Trophoblast cell (in vitro differentiated cells and primary cell): ENCODE measurements at regions not wholly inside any gene's neighbourhood (a gene's known extent, or its start where the extent isn't known, plus 50 kb on each side); places are given as distances from the start of the nearest gene placed in this dataset.

Source experiments
- DNase-seq, 2 donors: peaks; one replicate each; pipeline ENCODE4 v3.0.0-alpha.2; 2016
- H2AFZ ChIP-seq: 2 replicates; pipeline ENCODE4 v1.6.1; 2013; ENCODE audit warnings: low read length, moderate library complexity, mild to moderate bottlenecking; ENCODE audit not compliant: insufficient read depth, poor library complexity
- H2AK5ac ChIP-seq: 2 replicates; pipeline ENCODE4 v1.6.1; 2013; ENCODE audit warnings: mild to moderate bottlenecking, low read length
- H2BK120ac ChIP-seq: 2 replicates; pipeline ENCODE4 v1.6.1; 2013; ENCODE audit warnings: low read length, mild to moderate bottlenecking, moderate library complexity; ENCODE audit not compliant: insufficient read depth, poor library complexity
- H2BK12ac ChIP-seq: 2 replicates; pipeline ENCODE4 v1.6.1; 2013; ENCODE audit warnings: mild to moderate bottlenecking, low read length, moderate library complexity
- H2BK5ac ChIP-seq: 2 replicates; pipeline ENCODE4 v1.6.1; 2013; ENCODE audit warnings: low read length, low read depth, moderate library complexity, mild to moderate bottlenecking; ENCODE audit not compliant: poor library complexity
- H3K14ac ChIP-seq: 2 replicates; pipeline ENCODE4 v1.6.1; 2013; ENCODE audit warnings: mild to moderate bottlenecking, low read length
- H3K18ac ChIP-seq: 2 replicates; pipeline ENCODE4 v1.6.1; 2013; ENCODE audit warnings: mild to moderate bottlenecking, low read length
- H3K23ac ChIP-seq: 2 replicates; pipeline ENCODE4 v1.6.1; 2013; ENCODE audit warnings: low read length
- H3K27ac ChIP-seq: 2 replicates; pipeline ENCODE4 v1.5.1; 2013; ENCODE audit warnings: low read depth, mild to moderate bottlenecking, inconsistent platforms, low read length, moderate library complexity
- H3K27me3 ChIP-seq: 2 replicates; pipeline ENCODE4 v1.6.1; 2013; ENCODE audit warnings: inconsistent platforms, mild to moderate bottlenecking, low read length, moderate library complexity; ENCODE audit not compliant: insufficient read depth
- H3K36me3 ChIP-seq, 2 experiments: 1 replicate in 1 of 2; 2 replicates in 1 of 2; pipeline ENCODE4 v1.6.1; 2013; ENCODE audit warnings: low read length in 2 of 2, mild to moderate bottlenecking in 2 of 2, moderate library complexity in 1 of 2; ENCODE audit not compliant: insufficient read depth in 2 of 2, control insufficient read depth in 1 of 2
- H3K4ac ChIP-seq: 2 replicates; pipeline ENCODE4 v1.6.1; 2013; ENCODE audit warnings: low read depth, mild to moderate bottlenecking, low read length, moderate library complexity
- H3K4me1 ChIP-seq, 2 experiments: 1 replicate in 1 of 2; 2 replicates in 1 of 2; pipeline ENCODE4 v1.6.1; 2013; ENCODE audit warnings: low read length in 2 of 2, mild to moderate bottlenecking in 2 of 2, moderate library complexity in 1 of 2; ENCODE audit not compliant: insufficient read depth in 2 of 2, control insufficient read depth in 1 of 2
- H3K4me2 ChIP-seq: 2 replicates; pipeline ENCODE4 v1.6.1; 2013; ENCODE audit warnings: inconsistent platforms, mild to moderate bottlenecking, low read length, moderate library complexity
- H3K4me3 ChIP-seq: 2 replicates; pipeline ENCODE4 v1.5.1; 2013; ENCODE audit warnings: mild to moderate bottlenecking, low read depth, low read length, inconsistent platforms
- H3K79me1 ChIP-seq: one replicate; pipeline ENCODE4 v1.6.1; 2013; ENCODE audit warnings: low read length
- H3K79me2 ChIP-seq: 2 replicates; pipeline ENCODE4 v1.6.1; 2013; ENCODE audit warnings: low read length, mild to moderate bottlenecking; ENCODE audit not compliant: control insufficient read depth, insufficient read depth, poor library complexity
- H3K9ac ChIP-seq: 2 replicates; pipeline ENCODE4 v1.6.1; 2013; ENCODE audit warnings: mild to moderate bottlenecking, low read length
- H3K9me3 ChIP-seq: 2 replicates; pipeline ENCODE4 v1.6.1; 2013; ENCODE audit warnings: low read depth, mild to moderate bottlenecking, control low read depth, inconsistent platforms, low read length; ENCODE audit not compliant: insufficient read depth
- H4K12ac ChIP-seq: 2 replicates; pipeline ENCODE4 v1.6.1; 2013; ENCODE audit warnings: low read depth, mild to moderate bottlenecking, low read length, moderate library complexity
- H4K8ac ChIP-seq: 2 replicates; pipeline ENCODE4 v1.6.1; 2013; ENCODE audit warnings: low read depth, mild to moderate bottlenecking, low read length, moderate library complexity
- H4K91ac ChIP-seq: one replicate; pipeline ENCODE4 v1.6.1; 2013; ENCODE audit warnings: low read depth, mild to moderate bottlenecking, low read length, moderate library complexity
- WGBS: extraction: QIAGEN DNeasy Blood & Tissue Kit; methylation state at CpG from one replicate; pipeline ENCODE4 v1.1.7; 2013; ENCODE audit warnings: missing lambda C conversion rate; ENCODE audit not compliant: insufficient read length, insufficient coverage; ENCODE audit errors: extremely low coverage; 5-methylcytosine and 5-hydroxymethylcytosine counted together

DNA sequence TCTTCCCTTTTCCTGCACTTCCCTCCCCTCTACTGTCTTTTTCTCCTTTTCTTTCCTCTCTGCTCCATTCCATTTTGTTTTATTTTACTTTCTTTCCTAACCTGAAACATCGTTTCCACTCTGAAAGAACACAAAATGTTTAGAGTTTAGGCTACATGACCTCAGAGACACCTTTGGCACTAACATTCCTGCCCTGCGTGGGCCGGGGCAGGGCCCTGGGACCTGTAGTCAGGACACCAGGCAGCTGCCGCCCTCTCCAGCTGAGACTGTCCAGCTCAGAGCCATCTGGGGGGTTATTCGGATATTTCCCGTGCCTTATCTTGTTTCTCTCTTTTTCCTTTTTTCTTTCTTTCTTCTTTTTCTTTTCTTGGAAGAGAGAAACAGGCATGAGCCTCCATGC is 58.3 kb upstream of the ERCC6L2 start:
- no peak overlapping the region for H3K27ac ChIP-seq
- peaks cover 1% of the 10 kb centered on the region for H3K79me2 ChIP-seq
- H3K14ac ChIP-seq: no peak overlapping the region
- H3K4me2 ChIP-seq: no peak overlapping the region
- no peak overlapping the region for H3K23ac ChIP-seq
- H3K4me1 ChIP-seq: peaks cover 20 to 41% of the 10 kb centered on the region in 2 experiments
- H3K36me3 ChIP-seq: no peaks in the 10 kb centered on the region
- no CpG with 5 or more reads among the region's 6 CpGs for WGBS
- no peak for DNase-seq
- no peak overlapping the region for H4K8ac ChIP-seq
- H2AK5ac ChIP-seq: no peak overlapping the region
- H2BK5ac ChIP-seq: no peak overlapping the region
- no peak overlapping the region for H4K91ac ChIP-seq
- H3K79me1 ChIP-seq: peaks cover 4% of the 10 kb centered on the region
- H3K27me3 ChIP-seq: no peaks in the 10 kb centered on the region
- no peak overlapping the region for H2BK12ac ChIP-seq
- no peak overlapping the region for H4K12ac ChIP-seq
- no peak overlapping the region for H3K9ac ChIP-seq
- no peak overlapping the region for H3K4me3 ChIP-seq
- no peaks in the 10 kb centered on the region for H3K9me3 ChIP-seq
- no peak overlapping the region for H3K4ac ChIP-seq
- H3K18ac ChIP-seq: no peak overlapping the region
- H2BK120ac ChIP-seq: no peak overlapping the region
- no peak overlapping the region for H2AFZ ChIP-seq

DNA sequence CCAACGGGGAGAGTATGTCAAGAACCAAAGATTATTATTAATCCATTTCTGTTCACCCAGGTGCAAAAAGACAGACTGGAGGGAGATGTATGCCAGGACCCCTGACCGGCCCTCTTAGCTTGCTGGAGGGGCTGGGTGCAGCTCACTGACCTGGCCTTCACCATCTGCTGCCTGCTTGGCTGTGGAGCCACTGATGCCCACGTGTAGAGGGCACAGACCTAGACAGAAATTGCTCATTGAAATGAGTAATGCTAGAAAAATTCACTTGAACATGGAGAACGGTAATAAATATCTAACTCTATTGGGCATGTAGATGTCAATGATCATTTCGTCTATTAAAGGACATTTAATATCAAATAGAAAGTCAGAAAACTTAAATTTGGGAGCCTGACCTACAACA is 58.8 kb upstream of the ERCC6L2 start:
- no peak overlapping the region for H3K27ac ChIP-seq
- no peak overlapping the region for H2AFZ ChIP-seq
- no peak overlapping the region for H4K91ac ChIP-seq
- no peak overlapping the region for H3K4me2 ChIP-seq
- peak overlapping the region; percentile 44 for H2BK12ac ChIP-seq
- no CpG with 5 or more reads among the region's 5 CpGs for WGBS
- H3K9ac ChIP-seq: no peak overlapping the region
- H3K4ac ChIP-seq: no peak overlapping the region
- H3K4me3 ChIP-seq: no peak overlapping the region
- H2BK120ac ChIP-seq: no peak overlapping the region
- no peaks in the 10 kb centered on the region for H3K9me3 ChIP-seq
- no peak overlapping the region for H3K23ac ChIP-seq
- H2AK5ac ChIP-seq: peak overlapping the region; percentile 75
- no peaks in the 10 kb centered on the region for H3K36me3 ChIP-seq
- H3K18ac ChIP-seq: no peak overlapping the region
- no peak overlapping the region for H3K14ac ChIP-seq
- H3K79me1 ChIP-seq: peaks cover 4% of the 10 kb centered on the region
- H2BK5ac ChIP-seq: no peak overlapping the region
- peaks cover 20 to 39% of the 10 kb centered on the region in 2 experiments for H3K4me1 ChIP-seq
- DNase-seq: no peak
- H4K8ac ChIP-seq: no peak overlapping the region
- no peaks in the 10 kb centered on the region for H3K27me3 ChIP-seq
- peaks cover 1% of the 10 kb centered on the region for H3K79me2 ChIP-seq
- no peak overlapping the region for H4K12ac ChIP-seq

DNA sequence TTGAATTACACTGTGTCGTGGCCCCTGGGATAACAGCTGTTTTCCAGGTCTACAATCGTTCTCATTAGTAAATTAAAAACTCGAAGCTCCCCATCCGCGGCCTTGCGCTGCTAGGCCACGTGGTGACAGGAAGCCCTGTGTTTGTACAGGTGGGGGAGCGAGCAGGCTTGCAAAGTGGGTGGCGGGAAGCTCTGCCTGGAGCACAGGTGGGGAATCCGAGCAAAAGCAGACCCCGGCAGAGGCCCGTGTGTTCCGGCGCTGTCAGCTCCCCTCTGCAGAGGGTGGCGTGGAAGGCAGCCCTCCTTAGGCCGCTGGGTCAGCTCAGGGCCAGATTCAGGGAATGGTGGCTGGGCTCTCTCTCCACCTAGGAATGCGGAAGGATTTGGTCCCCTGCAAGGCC is 59.5 kb upstream of the ERCC6L2 start:
- no peak for DNase-seq
- Histone ChIP-seq H3K79me2 (no peaks in the 10 kb centered on the region), H3K18ac (no peak overlapping the region), H2AFZ (no peak overlapping the region), H3K14ac (no peak overlapping the region), H3K9ac (no peak overlapping the region), H2BK12ac (no peak overlapping the region), H4K12ac (no peak overlapping the region), H3K27ac (no peak overlapping the region), H2AK5ac (no peak overlapping the region), H3K4me1 (peaks cover 18 to 36% of the 10 kb centered on the region in 2 experiments), H3K23ac (no peak overlapping the region), H3K27me3 (no peaks in the 10 kb centered on the region), H4K91ac (no peak overlapping the region), H3K4me3 (no peak overlapping the region), H3K79me1 (peaks cover 2% of the 10 kb centered on the region), H3K36me3 (no peaks in the 10 kb centered on the region), H2BK5ac (no peak overlapping the region), H4K8ac (no peak overlapping the region), H3K4ac (no peak overlapping the region), H3K4me2 (no peak overlapping the region), H2BK120ac (no peak overlapping the region), H3K9me3 (no peaks in the 10 kb centered on the region)
- no CpG with 5 or more reads among the region's 17 CpGs for WGBS

DNA sequence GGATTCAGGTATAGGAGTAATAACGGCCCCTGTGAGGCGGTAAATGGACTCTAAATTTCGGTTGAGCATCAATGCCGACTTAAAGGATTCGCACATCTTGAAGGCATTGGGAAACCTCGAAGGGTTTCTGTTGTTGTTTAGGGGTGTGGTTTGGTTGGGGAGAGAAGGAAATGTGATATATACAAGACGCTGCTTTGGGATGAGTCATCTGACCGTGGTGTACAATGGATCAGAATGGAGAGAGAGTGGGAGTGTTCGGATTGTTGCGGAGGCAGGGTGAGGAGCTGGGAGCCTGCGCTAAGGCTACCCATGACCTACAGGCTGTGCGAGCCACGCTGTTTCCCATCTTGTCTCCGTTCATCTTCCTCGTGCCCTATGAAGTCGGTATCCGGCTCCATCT is 60.4 kb upstream of the ERCC6L2 start:
- Histone ChIP-seq H2AK5ac (no peak overlapping the region), H3K36me3 (no peaks in the 10 kb centered on the region), H3K9ac (no peak overlapping the region), H2AFZ (no peak overlapping the region), H3K9me3 (no peaks in the 10 kb centered on the region), H3K4ac (no peak overlapping the region), H2BK120ac (no peak overlapping the region), H4K91ac (peak overlapping the region; percentile 20), H3K18ac (no peak overlapping the region), H3K27me3 (no peaks in the 10 kb centered on the region), H3K79me2 (no peaks in the 10 kb centered on the region), H3K4me2 (no peak overlapping the region), H2BK5ac (no peak overlapping the region), H2BK12ac (peak overlapping the region; percentile 27), H3K14ac (no peak overlapping the region), H3K27ac (no peak overlapping the region), H3K4me1 (peaks cover 17 to 35% of the 10 kb centered on the region in 2 experiments), H3K23ac (no peak overlapping the region), H4K8ac (no peak overlapping the region), H4K12ac (no peak overlapping the region), H3K4me3 (no peak overlapping the region), H3K79me1 (peaks cover 2% of the 10 kb centered on the region)
- 100% methylated on average over 2 of the region's 17 CpGs for WGBS
- DNase-seq: no peak
